HCT116 (cell line): ENCODE measurements at regions not wholly inside any gene's neighbourhood (a gene's known extent, or its start where the extent isn't known, plus 50 kb on each side); places are given as distances from the start of the nearest gene placed in this dataset.

ENCODE experiments used
- CTCF ChIP-seq, 3 experiments: fragments of 200-600 bp in 1 of 3; sonication (generic) in 1 of 3; IDR thresholded peaks in 2 of 3; conservative IDR thresholded peaks in 1 of 3; 2 replicates each; pipeline ENCODE4 v1.5.1; 2012 to 2017; ENCODE audit warnings: low read depth in 2 of 3, low read length in 2 of 3, antibody characterized with exemption in 1 of 3, borderline replicate concordance in 1 of 3, control low read depth in 1 of 3, mild to moderate bottlenecking in 1 of 3, mixed read lengths in 1 of 3, mixed run types in 1 of 3, moderate library complexity in 1 of 3; ENCODE audit not compliant: insufficient read depth in 1 of 3
- POLR2A ChIP-seq: IDR thresholded peaks from 2 replicates; pipeline ENCODE4 v1.7.0; 2011; ENCODE audit warnings: borderline replicate concordance; ENCODE audit not compliant: insufficient read depth, insufficient read length; ENCODE audit errors: extremely low read depth
- YY1 ChIP-seq: IDR thresholded peaks from 2 replicates; pipeline ENCODE4 v1.6.1; 2011; ENCODE audit warnings: low read length, low read depth, moderate library complexity, mild to moderate bottlenecking; ENCODE audit not compliant: insufficient replicate concordance; ENCODE audit errors: extremely low read depth

- no peak for TF ChIP-seq CTCF (IDR thresholded peaks at IDR 0.05 in 2 of 3, conservative IDR thresholded peaks at IDR 0.05 in 1 of 3; ENCODE audit: borderline replicate concordance in 1 of 3, insufficient read depth in 1 of 3, low read depth in 2 of 3, low read length in 2 of 3)
- TF ChIP-seq YY1, result no peak
- no peak for TF ChIP-seq POLR2A
Measured at GRCh38 chr20:9969626-9970025, 65.2 kb upstream of the ANKEF1 start.
